ENCODE measurements at regions not wholly inside any gene's neighbourhood (a gene's known extent, or its start where the extent isn't known, plus 50 kb on each side); places are given as distances from the start of the nearest gene placed in this dataset.

GRCh38 chr15:62553911-62554563 lies 389.0 kb upstream of the C2CD4B start:
- H3K4me3 ChIP-seq (ENCODE audit: low read depth, low read length), result no peak overlapping the region
- no peak for DNase-seq (ENCODE audit: low read depth, low spot score)
- ChIA-PET CTCF (interaction anchor here (1.5 kb wide), 1 partner anchor 26 kb away, joined by 3 read pairs; no protein-coding TSS in a partner anchor), POLR2A (no interaction called here)
- TF ChIP-seq CTCF (IDR thresholded peaks at IDR 0.05; ENCODE audit: insufficient read depth, low read length, missing control alignments), result no peak

GRCh38 chr15:62558640-62559380 lies 393.7 kb upstream of the C2CD4B start:
- H3K4me3 ChIP-seq (ENCODE audit: low read depth, low read length), result no peak overlapping the region
- ChIA-PET POLR2A (interaction anchor here (0.5 kb wide), 1 partner anchor 12 kb away, joined by 3 read pairs; no protein-coding TSS in a partner anchor), CTCF (interaction anchor here (3.1 kb wide), 1 partner anchor 10 kb away, joined by 25 read pairs; no protein-coding TSS in a partner anchor)
- no peak for DNase-seq (ENCODE audit: low read depth, low spot score)
- TF ChIP-seq CTCF (IDR thresholded peaks at IDR 0.05; ENCODE audit: insufficient read depth, low read length, missing control alignments), result no peak

GRCh38 chr15:62559381-62559733 lies 394.3 kb upstream of the C2CD4B start:
- DNase-seq (ENCODE audit: low read depth, low spot score), result no peak
- ChIA-PET CTCF (interaction anchor here (3.1 kb wide), 1 partner anchor 11 kb away, joined by 25 read pairs; no protein-coding TSS in a partner anchor), POLR2A (interaction anchor here (0.5 kb wide), 1 partner anchor 11 kb away, joined by 3 read pairs; no protein-coding TSS in a partner anchor)
- TF ChIP-seq CTCF (IDR thresholded peaks at IDR 0.05; ENCODE audit: insufficient read depth, low read length, missing control alignments), result no peak
- H3K4me3 ChIP-seq (ENCODE audit: low read depth, low read length), result no peak overlapping the region

DNA sequence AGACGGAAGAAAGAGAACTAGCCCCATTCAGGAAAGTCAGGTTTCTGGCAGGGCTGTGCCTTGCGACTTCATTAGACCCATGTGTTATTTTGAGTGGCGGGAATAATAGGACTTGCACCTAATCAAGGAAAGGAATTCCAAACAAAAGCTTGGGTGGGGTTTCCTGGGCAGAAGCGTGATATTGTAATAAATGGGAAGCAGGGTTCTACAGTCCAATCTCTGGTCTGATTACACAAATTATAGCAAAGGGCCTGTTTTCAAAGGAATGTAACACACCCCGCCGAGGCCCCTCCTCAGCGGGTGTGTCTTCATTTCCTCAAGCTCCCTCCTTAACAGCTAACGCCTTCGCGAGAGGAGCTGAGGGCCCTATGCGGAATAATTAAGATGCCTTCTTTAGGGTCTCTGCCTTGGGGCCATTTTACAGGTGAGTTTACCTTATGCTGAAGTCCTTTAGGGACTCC lies 396.0 kb upstream of the C2CD4B start:
- H3K4me3 ChIP-seq (ENCODE audit: low read depth, low read length), result no peak overlapping the region
- no peak for DNase-seq (ENCODE audit: low read depth, low spot score)
- ChIA-PET POLR2A (no interaction called here), CTCF (interaction anchor here (1.8 kb wide), 1 partner anchor 11 kb away, joined by 7 read pairs; no protein-coding TSS in a partner anchor)
- TF ChIP-seq CTCF (IDR thresholded peaks at IDR 0.05; ENCODE audit: insufficient read depth, low read length, missing control alignments), result no peak

GRCh38 chr15:62561571-62561970 lies 396.5 kb upstream of the C2CD4B start:
- no peak for DNase-seq (ENCODE audit: low read depth, low spot score)
- CTCF ChIA-PET, result interaction anchor here (1.8 kb wide), 1 partner anchor 12 kb away, joined by 7 read pairs; no protein-coding TSS in a partner anchor
- TF ChIP-seq CTCF (IDR thresholded peaks at IDR 0.05; ENCODE audit: insufficient read depth, low read length, missing control alignments), result no peak
- no peak overlapping the region for H3K4me3 ChIP-seq (ENCODE audit: low read depth, low read length)
- POLR2A ChIA-PET, result no interaction called here
